ENCODE measurements at regions not wholly inside any gene's neighbourhood (a gene's known extent, or its start where the extent isn't known, plus 50 kb on each side); places are given as distances from the start of the nearest gene placed in this dataset.

GRCh38 chrX:63506320-63506719 lies 155.2 kb upstream of the SPIN4 start:
- H3K9ac ChIP-seq (ENCODE audit: low read depth, low read length, poor library complexity, severe bottlenecking): no peak overlapping the region
- no peak overlapping the region for H2AFZ ChIP-seq (ENCODE audit: low read length)
- no peaks in the 10 kb centered on the region for H4K20me1 ChIP-seq (ENCODE audit: insufficient read depth, low read length, poor library complexity, severe bottlenecking)
- no peaks in the 10 kb centered on the region for H3F3A ChIP-seq (ENCODE audit: low read depth)
- H3K4me2 ChIP-seq (ENCODE audit: low read depth, low read length, poor library complexity, severe bottlenecking): no peak overlapping the region
- TF ChIP-seq CTCF (conservative IDR thresholded peaks at IDR 0.05; ENCODE audit: low read length) (peak; percentile 60), EZH2phosphoT487 (IDR thresholded peaks at IDR 0.05; ENCODE audit: borderline replicate concordance) (no peak)
- no peak overlapping the region for H3K4me3 ChIP-seq (ENCODE audit: low read length, poor library complexity, severe bottlenecking)
- H3K36me3 ChIP-seq (ENCODE audit: insufficient read depth, low read length): no peaks in the 10 kb centered on the region
- H3K4me1 ChIP-seq (ENCODE audit: insufficient read depth, low read length, poor library complexity, severe bottlenecking): no peaks in the 10 kb centered on the region
- H3K79me2 ChIP-seq (ENCODE audit: insufficient read depth, low read length): no peaks in the 10 kb centered on the region
- no peaks in the 10 kb centered on the region for H3K9me2 ChIP-seq (replicated peaks; ENCODE audit: low read depth, low read length)
- H3K9me3 ChIP-seq (ENCODE audit: insufficient read depth, low read depth, low read length): no peaks in the 10 kb centered on the region
- no peaks in the 10 kb centered on the region for H3K27me3 ChIP-seq (ENCODE audit: insufficient read depth, low read length, poor library complexity, severe bottlenecking)

- H3K4me1 ChIP-seq (ENCODE audit: insufficient read depth, low read length, poor library complexity, severe bottlenecking): no peaks in the 10 kb centered on the region
- H3K36me3 ChIP-seq (ENCODE audit: insufficient read depth, low read length): no peaks in the 10 kb centered on the region
- H3K4me2 ChIP-seq (ENCODE audit: low read depth, low read length, poor library complexity, severe bottlenecking): no peak overlapping the region
- H3F3A ChIP-seq (ENCODE audit: low read depth): no peaks in the 10 kb centered on the region
- TF ChIP-seq CTCF (conservative IDR thresholded peaks at IDR 0.05; ENCODE audit: low read length): no peak
- TF ChIP-seq EZH2phosphoT487 (IDR thresholded peaks at IDR 0.05; ENCODE audit: borderline replicate concordance): no peak
- H3K79me2 ChIP-seq (ENCODE audit: insufficient read depth, low read length): no peaks in the 10 kb centered on the region
- no peak overlapping the region for H2AFZ ChIP-seq (ENCODE audit: low read length)
- H3K9ac ChIP-seq (ENCODE audit: low read depth, low read length, poor library complexity, severe bottlenecking): no peak overlapping the region
- no peak overlapping the region for H3K4me3 ChIP-seq (ENCODE audit: low read length, poor library complexity, severe bottlenecking)
- H3K27me3 ChIP-seq (ENCODE audit: insufficient read depth, low read length, poor library complexity, severe bottlenecking): no peaks in the 10 kb centered on the region
- no peaks in the 10 kb centered on the region for H3K9me2 ChIP-seq (replicated peaks; ENCODE audit: low read depth, low read length)
- no peaks in the 10 kb centered on the region for H3K9me3 ChIP-seq (ENCODE audit: insufficient read depth, low read depth, low read length)
- no peaks in the 10 kb centered on the region for H4K20me1 ChIP-seq (ENCODE audit: insufficient read depth, low read length, poor library complexity, severe bottlenecking)
Observed at GRCh38 chrX:63503541-63503940, 152.4 kb upstream of the SPIN4 start.

GRCh38 chrX:63488546-63489373 lies 137.6 kb upstream of the SPIN4 start:
- H3K9me3 ChIP-seq (ENCODE audit: insufficient read depth, low read depth, low read length): no peaks in the 10 kb centered on the region
- no peaks in the 10 kb centered on the region for H3K27me3 ChIP-seq (ENCODE audit: insufficient read depth, low read length, poor library complexity, severe bottlenecking)
- H2AFZ ChIP-seq (ENCODE audit: low read length): no peak overlapping the region
- H3K4me1 ChIP-seq (ENCODE audit: insufficient read depth, low read length, poor library complexity, severe bottlenecking): no peaks in the 10 kb centered on the region
- H3K9me2 ChIP-seq (replicated peaks; ENCODE audit: low read depth, low read length): no peaks in the 10 kb centered on the region
- no peaks in the 10 kb centered on the region for H4K20me1 ChIP-seq (ENCODE audit: insufficient read depth, low read length, poor library complexity, severe bottlenecking)
- H3K9ac ChIP-seq (ENCODE audit: low read depth, low read length, poor library complexity, severe bottlenecking): no peak overlapping the region
- no peaks in the 10 kb centered on the region for H3K36me3 ChIP-seq (ENCODE audit: insufficient read depth, low read length)
- TF ChIP-seq EZH2phosphoT487 (IDR thresholded peaks at IDR 0.05; ENCODE audit: borderline replicate concordance): no peak
- TF ChIP-seq CTCF (conservative IDR thresholded peaks at IDR 0.05; ENCODE audit: low read length): no peak
- H3F3A ChIP-seq (ENCODE audit: low read depth): no peaks in the 10 kb centered on the region
- no peak overlapping the region for H3K4me3 ChIP-seq (ENCODE audit: low read length, poor library complexity, severe bottlenecking)
- no peak overlapping the region for H3K4me2 ChIP-seq (ENCODE audit: low read depth, low read length, poor library complexity, severe bottlenecking)
- H3K79me2 ChIP-seq (ENCODE audit: insufficient read depth, low read length): no peaks in the 10 kb centered on the region
